Neural progenitor cell (in vitro differentiated cells): ENCODE measurements at regions not wholly inside any gene's neighbourhood (a gene's known extent, or its start where the extent isn't known, plus 50 kb on each side); places are given as distances from the start of the nearest gene placed in this dataset.
A peak's percentile ranks its signal among the peaks of the same experiment; 100 is the strongest.

Source experiments
- DNase-seq: peaks from one replicate; pipeline ENCODE4 v3.0.0-alpha.2; 2016; ENCODE audit warnings: low spot score
- H2AFZ ChIP-seq: fragments of 200-600 bp; sonication (generic); replicated peaks from 2 replicates; pipeline ENCODE4 v1.6.1; 2016; ENCODE audit warnings: antibody characterized with exemption
- H3F3A ChIP-seq: fragments of 200-600 bp; sonication (generic); 2 replicates; pipeline ENCODE4 v1.6.1; 2016; ENCODE audit warnings: antibody characterized with exemption, low read depth
- H3K27ac ChIP-seq: fragments of 200-600 bp; sonication (generic); 2 replicates; pipeline ENCODE4 v1.5.1; 2016; ENCODE audit warnings: mild to moderate bottlenecking
- H3K27me3 ChIP-seq: fragments of 200-600 bp; sonication (generic); 2 replicates; pipeline ENCODE4 v1.6.1; 2016; ENCODE audit warnings: mild to moderate bottlenecking, moderate library complexity
- H3K36me3 ChIP-seq: fragments of 200-600 bp; sonication (generic); 2 replicates; pipeline ENCODE4 v1.5.1; 2016
- H3K4me1 ChIP-seq: fragments of 200-600 bp; sonication (generic); 2 replicates; pipeline ENCODE4 v1.6.1; 2016; ENCODE audit warnings: mixed run types
- H3K4me2 ChIP-seq: fragments of 200-600 bp; sonication (generic); 2 replicates; pipeline ENCODE4 v1.6.1; 2016
- H3K4me3 ChIP-seq: fragments of 200-600 bp; sonication (generic); 2 replicates; pipeline ENCODE4 v1.5.1; 2016
- H3K79me2 ChIP-seq: fragments of 200-600 bp; sonication (generic); 2 replicates; pipeline ENCODE4 v1.6.1; 2016; ENCODE audit warnings: low read depth
- H3K9ac ChIP-seq: fragments of 200-600 bp; sonication (generic); 2 replicates; pipeline ENCODE4 v1.6.1; 2016
- H3K9me3 ChIP-seq: fragments of 200-600 bp; sonication (generic); 2 replicates; pipeline ENCODE4 v1.5.1; 2016; ENCODE audit warnings: low read depth
- H4K20me1 ChIP-seq: fragments of 200-600 bp; sonication (generic); 2 replicates; pipeline ENCODE4 v1.6.1; 2016; ENCODE audit warnings: low read depth
- H3K27ac Mint-ChIP-seq: 3 replicates; pipeline ENCODE4 v1.8.0; 2021; ENCODE audit warnings: mixed read lengths
- H3K27me3 Mint-ChIP-seq: 2 replicates; pipeline ENCODE4 v1.8.0; 2022; ENCODE audit warnings: low read depth, mild to moderate bottlenecking, inconsistent platforms, moderate library complexity, mixed read lengths; ENCODE audit not compliant: insufficient read depth
- H3K36me3 Mint-ChIP-seq: 3 replicates; pipeline ENCODE4 v1.8.0; 2021; ENCODE audit warnings: mixed read lengths
- H3K4me1 Mint-ChIP-seq: 3 replicates; pipeline ENCODE4 v1.8.0; 2021; ENCODE audit warnings: mixed read lengths
- H3K4me3 Mint-ChIP-seq: 3 replicates; pipeline ENCODE4 v1.8.0; 2021; ENCODE audit warnings: mild to moderate bottlenecking, moderate library complexity, mixed read lengths
- H3K9me3 Mint-ChIP-seq: 3 replicates; pipeline ENCODE4 v1.8.0; 2020; ENCODE audit warnings: mixed read lengths
- EZH2 ChIP-seq: fragments of 200-600 bp; sonication (generic); IDR thresholded peaks from 2 replicates; pipeline ENCODE4 v1.6.1; 2017; ENCODE audit warnings: antibody characterized with exemption, mild to moderate bottlenecking, moderate library complexity
- EZH2phosphoT487 ChIP-seq: fragments of 200-600 bp; sonication (generic); IDR thresholded peaks from 2 replicates; pipeline ENCODE4 v1.6.1; 2017; ENCODE audit warnings: antibody characterized with exemption
- TF ChIP-seq, protein P1 (sequence below): fragments of 200-600 bp; sonication (generic); IDR thresholded peaks from 2 replicates; pipeline ENCODE4 v1.5.1; 2017; ENCODE audit warnings: antibody characterized with exemption, mild to moderate bottlenecking

DNA sequence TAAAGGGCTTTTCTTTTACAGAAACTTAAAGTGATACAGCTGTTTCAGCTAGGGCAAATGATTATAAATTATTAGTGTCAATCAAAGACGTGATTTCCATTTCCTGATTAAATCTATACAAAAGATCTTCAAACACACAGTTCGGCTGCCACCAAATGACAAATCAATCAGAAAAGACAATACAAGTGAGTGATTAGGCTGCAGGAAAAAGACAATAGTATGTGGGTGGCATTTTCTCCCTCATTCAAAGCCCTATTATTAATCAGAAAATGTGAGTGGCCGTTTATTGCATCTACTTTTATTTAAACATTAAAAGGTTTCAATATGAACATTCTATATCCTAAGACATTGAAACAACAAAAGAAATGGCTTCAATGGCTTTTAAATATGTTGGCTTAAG, 895.6 kb upstream of the ROBO1 start:
- no peaks in the 10 kb centered on the region for H3K27me3 Mint-ChIP-seq
- no peak overlapping the region for H3K27ac Mint-ChIP-seq

DNA sequence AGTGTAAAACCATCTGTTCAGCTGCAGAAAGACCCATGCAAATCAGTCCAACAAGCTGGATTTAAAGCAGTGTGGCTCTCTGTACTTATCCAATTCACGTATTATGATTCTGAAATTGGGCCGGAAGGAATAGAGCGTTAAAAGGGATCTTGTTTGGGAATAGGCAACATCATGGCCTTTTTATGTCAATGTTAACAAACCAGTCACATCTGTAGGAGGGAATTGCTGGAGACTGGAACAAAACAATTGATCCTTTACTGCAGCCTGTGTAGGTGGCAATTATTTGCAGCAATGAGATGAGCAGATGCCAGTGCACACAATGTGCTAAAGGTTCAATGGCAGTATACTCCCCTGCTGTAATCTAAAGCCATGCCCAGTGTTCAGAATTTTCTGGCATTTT, 887.4 kb upstream of the ROBO1 start:
- peaks cover 14% of the 10 kb centered on the region for H3K9me3 Mint-ChIP-seq
- no peak for DNase-seq
- H3K27ac ChIP-seq, result no peak overlapping the region
- H2AFZ ChIP-seq, result no peak overlapping the region
- no peak overlapping the region for H3K4me3 ChIP-seq
- H3K79me2 ChIP-seq, result no peaks in the 10 kb centered on the region
- H3K27me3 ChIP-seq, result no peaks in the 10 kb centered on the region
- H3K27me3 Mint-ChIP-seq, result no peaks in the 10 kb centered on the region
- no peak overlapping the region for H3K4me3 Mint-ChIP-seq
- H3K9ac ChIP-seq, result no peak overlapping the region
- no peaks in the 10 kb centered on the region for H3K4me1 ChIP-seq
- no peaks in the 10 kb centered on the region for H4K20me1 ChIP-seq
- peaks cover 2% of the 10 kb centered on the region for H3K36me3 Mint-ChIP-seq
- H3K9me3 ChIP-seq, result no peaks in the 10 kb centered on the region
- no peak overlapping the region for H3K4me2 ChIP-seq
- no peaks in the 10 kb centered on the region for H3K36me3 ChIP-seq
- no peaks in the 10 kb centered on the region for H3F3A ChIP-seq
- H3K27ac Mint-ChIP-seq, result no peak overlapping the region
- H3K4me1 Mint-ChIP-seq, result no peaks in the 10 kb centered on the region
- no peak for TF ChIP-seq EZH2phosphoT487
- no peak for TF ChIP-seq EZH2
- TF ChIP-seq, protein P1, sequence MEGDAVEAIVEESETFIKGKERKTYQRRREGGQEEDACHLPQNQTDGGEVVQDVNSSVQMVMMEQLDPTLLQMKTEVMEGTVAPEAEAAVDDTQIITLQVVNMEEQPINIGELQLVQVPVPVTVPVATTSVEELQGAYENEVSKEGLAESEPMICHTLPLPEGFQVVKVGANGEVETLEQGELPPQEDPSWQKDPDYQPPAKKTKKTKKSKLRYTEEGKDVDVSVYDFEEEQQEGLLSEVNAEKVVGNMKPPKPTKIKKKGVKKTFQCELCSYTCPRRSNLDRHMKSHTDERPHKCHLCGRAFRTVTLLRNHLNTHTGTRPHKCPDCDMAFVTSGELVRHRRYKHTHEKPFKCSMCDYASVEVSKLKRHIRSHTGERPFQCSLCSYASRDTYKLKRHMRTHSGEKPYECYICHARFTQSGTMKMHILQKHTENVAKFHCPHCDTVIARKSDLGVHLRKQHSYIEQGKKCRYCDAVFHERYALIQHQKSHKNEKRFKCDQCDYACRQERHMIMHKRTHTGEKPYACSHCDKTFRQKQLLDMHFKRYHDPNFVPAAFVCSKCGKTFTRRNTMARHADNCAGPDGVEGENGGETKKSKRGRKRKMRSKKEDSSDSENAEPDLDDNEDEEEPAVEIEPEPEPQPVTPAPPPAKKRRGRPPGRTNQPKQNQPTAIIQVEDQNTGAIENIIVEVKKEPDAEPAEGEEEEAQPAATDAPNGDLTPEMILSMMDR, result no peak

More for the DNA sequence above, 895.6 kb upstream of the ROBO1 start:
- no peak for DNase-seq
- no peaks in the 10 kb centered on the region for H3F3A ChIP-seq
- no peak overlapping the region for H3K9ac ChIP-seq
- H4K20me1 ChIP-seq, result no peaks in the 10 kb centered on the region
- H3K4me1 Mint-ChIP-seq, result no peaks in the 10 kb centered on the region
- no peak overlapping the region for H3K27ac ChIP-seq
- H3K4me3 ChIP-seq, result no peak overlapping the region
- H3K36me3 ChIP-seq, result no peaks in the 10 kb centered on the region
- no peak for TF ChIP-seq EZH2phosphoT487
- no peak for TF ChIP-seq EZH2
- TF ChIP-seq, protein P1, result no peak
- no peak overlapping the region for H2AFZ ChIP-seq
- no peak overlapping the region for H3K4me3 Mint-ChIP-seq
- peaks cover 1% of the 10 kb centered on the region for H3K36me3 Mint-ChIP-seq
- peaks cover 14% of the 10 kb centered on the region for H3K9me3 Mint-ChIP-seq
- H3K4me2 ChIP-seq, result no peak overlapping the region
- H3K27me3 ChIP-seq, result no peaks in the 10 kb centered on the region
- H3K79me2 ChIP-seq, result no peaks in the 10 kb centered on the region
- H3K4me1 ChIP-seq, result no peaks in the 10 kb centered on the region
- H3K9me3 ChIP-seq, result no peaks in the 10 kb centered on the region

DNA sequence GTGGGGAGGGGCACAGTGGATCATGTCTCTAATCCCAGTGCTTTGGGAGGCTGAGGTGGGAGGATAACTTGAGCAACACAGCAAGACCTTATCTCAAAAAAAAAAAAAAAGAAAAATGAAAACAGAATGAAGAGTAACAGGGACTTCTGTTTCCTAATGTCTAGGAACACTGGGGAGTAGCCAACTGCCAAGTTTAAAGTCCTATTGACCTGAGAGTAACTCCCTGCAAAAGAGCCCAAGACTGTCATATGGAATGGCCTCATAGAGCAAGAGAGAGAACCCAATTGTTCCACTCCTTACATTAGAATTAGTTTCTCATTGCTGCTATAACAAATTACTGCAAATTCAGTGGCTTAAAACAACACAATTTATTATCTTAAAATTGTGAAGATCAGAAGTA, 881.4 kb upstream of the ROBO1 start:
- no peak overlapping the region for H3K4me2 ChIP-seq
- no peaks in the 10 kb centered on the region for H3K36me3 ChIP-seq
- H3K4me3 ChIP-seq, result no peak overlapping the region
- Mint-ChIP-seq H3K4me3 (no peak overlapping the region), H3K27ac (no peak overlapping the region), H3K4me1 (no peaks in the 10 kb centered on the region), H3K27me3 (no peaks in the 10 kb centered on the region), H3K9me3 (peaks cover 7% of the 10 kb centered on the region), H3K36me3 (peaks cover 2% of the 10 kb centered on the region)
- no peaks in the 10 kb centered on the region for H3K27me3 ChIP-seq
- no peaks in the 10 kb centered on the region for H4K20me1 ChIP-seq
- DNase-seq, result no peak
- no peaks in the 10 kb centered on the region for H3F3A ChIP-seq
- no peaks in the 10 kb centered on the region for H3K4me1 ChIP-seq
- H3K9ac ChIP-seq, result no peak overlapping the region
- no peaks in the 10 kb centered on the region for H3K9me3 ChIP-seq
- H3K79me2 ChIP-seq, result no peaks in the 10 kb centered on the region
- no peak overlapping the region for H3K27ac ChIP-seq
- no peak for TF ChIP-seq EZH2
- TF ChIP-seq, protein P1, result no peak
- TF ChIP-seq EZH2phosphoT487, result no peak
- H2AFZ ChIP-seq, result no peak overlapping the region

DNA sequence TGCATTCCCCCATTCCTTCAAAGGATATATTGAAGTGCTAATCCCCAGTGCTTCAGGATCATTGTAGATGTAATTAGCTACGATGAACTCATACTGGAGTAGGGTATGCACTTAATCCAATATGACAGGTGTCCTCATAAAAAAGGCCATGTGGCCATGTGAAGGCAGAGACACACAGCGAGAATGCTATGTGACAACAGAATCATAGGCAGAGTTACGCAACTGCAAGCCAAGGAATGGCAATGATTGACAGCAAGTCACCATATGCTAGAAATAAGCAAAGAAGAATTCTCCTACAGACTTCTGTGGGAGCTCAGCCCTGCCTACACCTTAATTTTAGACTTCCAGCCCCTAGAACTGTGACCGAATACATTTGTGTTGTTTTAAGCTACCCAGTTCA, 875.6 kb upstream of the ROBO1 start:
- no peaks in the 10 kb centered on the region for H4K20me1 ChIP-seq
- no peaks in the 10 kb centered on the region for H3K79me2 ChIP-seq
- Mint-ChIP-seq H3K9me3 (peaks cover 2% of the 10 kb centered on the region), H3K4me1 (no peaks in the 10 kb centered on the region), H3K27me3 (peaks cover 4% of the 10 kb centered on the region), H3K27ac (no peak overlapping the region), H3K36me3 (no peaks in the 10 kb centered on the region), H3K4me3 (no peak overlapping the region)
- H2AFZ ChIP-seq, result peak overlapping the region; percentile 6
- H3K9me3 ChIP-seq, result no peaks in the 10 kb centered on the region
- no peak overlapping the region for H3K9ac ChIP-seq
- H3K27me3 ChIP-seq, result no peaks in the 10 kb centered on the region
- no peak overlapping the region for H3K27ac ChIP-seq
- H3K4me1 ChIP-seq, result no peaks in the 10 kb centered on the region
- no peak overlapping the region for H3K4me3 ChIP-seq
- H3K4me2 ChIP-seq, result no peak overlapping the region
- TF ChIP-seq EZH2phosphoT487, result no peak
- TF ChIP-seq, protein P1, result no peak
- H3F3A ChIP-seq, result no peaks in the 10 kb centered on the region
- no peaks in the 10 kb centered on the region for H3K36me3 ChIP-seq
- DNase-seq, result no peak
